ENCODE measurements at regions not wholly inside any gene's neighbourhood (a gene's known extent, or its start where the extent isn't known, plus 50 kb on each side); places are given as distances from the start of the nearest gene placed in this dataset.

GRCh38 chr18:64566456-64566855 lies 417.6 kb upstream of the LINC00305 start:
- no peak for TF ChIP-seq CTCF (IDR thresholded peaks at IDR 0.05; ENCODE audit: insufficient read depth, low read length, poor library complexity, severe bottlenecking)

GRCh38 chr18:64562651-64563050 lies 413.8 kb upstream of the LINC00305 start:
- Histone ChIP-seq H3K4me3 (ENCODE audit: low read depth, low read length) (no peak overlapping the region), H3K27me3 (ENCODE audit: control insufficient read depth, insufficient read depth, low read length) (no peaks in the 10 kb centered on the region), H3K36me3 (ENCODE audit: control insufficient read depth, insufficient read depth, low read length) (no peaks in the 10 kb centered on the region)
- no peak for TF ChIP-seq CTCF (IDR thresholded peaks at IDR 0.05; ENCODE audit: insufficient read depth, low read length, poor library complexity, severe bottlenecking)
- no peak for DNase-seq (ENCODE audit: low read depth)

More at GRCh38 chr18:64566456-64566855, 417.6 kb upstream of the LINC00305 start:
- Histone ChIP-seq H3K36me3 (ENCODE audit: control insufficient read depth, insufficient read depth, low read length) (no peaks in the 10 kb centered on the region), H3K4me3 (ENCODE audit: low read depth, low read length) (no peak overlapping the region), H3K27me3 (ENCODE audit: control insufficient read depth, insufficient read depth, low read length) (no peaks in the 10 kb centered on the region)
- DNase-seq (ENCODE audit: low read depth): no peak

DNA sequence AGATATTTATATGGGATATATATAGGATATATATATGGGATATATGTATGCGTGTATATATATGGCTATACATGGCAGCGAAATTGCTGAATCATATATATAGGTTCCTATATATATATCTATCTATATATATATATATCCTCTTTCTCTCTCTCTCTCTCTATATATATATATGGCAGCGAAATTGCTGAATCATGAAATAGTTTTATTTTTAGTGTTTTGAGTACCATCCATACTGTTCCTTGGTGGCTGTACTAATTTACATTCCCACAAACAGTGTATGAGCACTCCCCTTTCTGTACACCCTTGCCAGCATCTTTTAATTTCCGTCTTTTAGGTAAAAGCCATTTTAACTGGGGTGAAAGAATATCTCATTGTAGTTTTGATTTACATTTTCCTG lies 397.6 kb upstream of the LINC00305 start:
- no peaks in the 10 kb centered on the region for H3K36me3 ChIP-seq (ENCODE audit: control insufficient read depth, insufficient read depth, low read length)
- no peak overlapping the region for H3K4me3 ChIP-seq (ENCODE audit: low read depth, low read length)
- DNase-seq (ENCODE audit: low read depth): no peak
- H3K27me3 ChIP-seq (ENCODE audit: control insufficient read depth, insufficient read depth, low read length): no peaks in the 10 kb centered on the region
- no peak for TF ChIP-seq CTCF (IDR thresholded peaks at IDR 0.05; ENCODE audit: insufficient read depth, low read length, poor library complexity, severe bottlenecking)

GRCh38 chr18:64539847-64540246 lies 391.0 kb upstream of the LINC00305 start:
- no peak for TF ChIP-seq CTCF (IDR thresholded peaks at IDR 0.05; ENCODE audit: insufficient read depth, low read length, poor library complexity, severe bottlenecking)
- no peaks in the 10 kb centered on the region for H3K27me3 ChIP-seq (ENCODE audit: control insufficient read depth, insufficient read depth, low read length)
- no peak for DNase-seq (ENCODE audit: low read depth)
- H3K4me3 ChIP-seq (ENCODE audit: low read depth, low read length): no peak overlapping the region
- H3K36me3 ChIP-seq (ENCODE audit: control insufficient read depth, insufficient read depth, low read length): no peaks in the 10 kb centered on the region

- DNase-seq (ENCODE audit: low read depth): no peak
- Histone ChIP-seq H3K27me3 (ENCODE audit: control insufficient read depth, insufficient read depth, low read length) (no peaks in the 10 kb centered on the region), H3K36me3 (ENCODE audit: control insufficient read depth, insufficient read depth, low read length) (no peaks in the 10 kb centered on the region), H3K4me3 (ENCODE audit: low read depth, low read length) (no peak overlapping the region)
- no peak for TF ChIP-seq CTCF (IDR thresholded peaks at IDR 0.05; ENCODE audit: insufficient read depth, low read length, poor library complexity, severe bottlenecking)
Measured at GRCh38 chr18:64528646-64529045, 379.8 kb upstream of the LINC00305 start.

DNA sequence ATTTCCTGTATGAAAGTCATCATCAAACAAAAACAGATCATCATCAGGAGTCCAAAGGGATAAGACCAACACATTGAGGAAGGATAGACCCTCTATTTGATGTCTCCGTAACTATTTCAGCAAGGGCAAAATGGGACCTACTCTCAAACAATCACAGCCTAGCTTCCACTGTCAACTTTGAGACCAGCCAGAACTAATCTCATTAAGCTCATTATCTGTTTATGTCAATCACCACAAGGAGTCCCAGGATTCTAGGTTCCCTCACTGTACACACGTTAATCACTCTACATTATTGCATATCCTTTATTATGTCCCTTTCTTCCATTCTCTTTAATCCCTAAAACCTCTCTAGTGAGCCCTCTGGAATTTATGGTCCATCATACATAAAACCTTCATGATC lies 370.3 kb upstream of the LINC00305 start:
- TF ChIP-seq CTCF (IDR thresholded peaks at IDR 0.05; ENCODE audit: insufficient read depth, low read length, poor library complexity, severe bottlenecking): no peak
- no peaks in the 10 kb centered on the region for H3K36me3 ChIP-seq (ENCODE audit: control insufficient read depth, insufficient read depth, low read length)
- DNase-seq (ENCODE audit: low read depth): no peak
- no peaks in the 10 kb centered on the region for H3K27me3 ChIP-seq (ENCODE audit: control insufficient read depth, insufficient read depth, low read length)
- H3K4me3 ChIP-seq (ENCODE audit: low read depth, low read length): no peak overlapping the region

Measured in kidney epithelial cell (primary cell).